Astrocyte (in vitro differentiated cells and primary cell): ENCODE measurements at regions not wholly inside any gene's neighbourhood (a gene's known extent, or its start where the extent isn't known, plus 50 kb on each side); places are given as distances from the start of the nearest gene placed in this dataset.
"Not testable (repeated sequence)": the region's sequence is repeated elsewhere in the genome, so short reads cannot be mapped to it uniquely, and the experiment has no call there.

ENCODE experiments used
- EZH2 ChIP-seq: IDR thresholded peaks from 2 replicates; pipeline ENCODE4 v1.6.1; 2012; ENCODE audit warnings: mild to moderate bottlenecking, low read length, inconsistent platforms; ENCODE audit not compliant: insufficient read depth
- TF ChIP-seq, protein P1 (sequence below): IDR thresholded peaks from 2 replicates; pipeline ENCODE4 v1.5.1; 2011; ENCODE audit warnings: low read depth, mild to moderate bottlenecking, inconsistent platforms, low read length, moderate library complexity; ENCODE audit not compliant: insufficient read depth

DNA sequence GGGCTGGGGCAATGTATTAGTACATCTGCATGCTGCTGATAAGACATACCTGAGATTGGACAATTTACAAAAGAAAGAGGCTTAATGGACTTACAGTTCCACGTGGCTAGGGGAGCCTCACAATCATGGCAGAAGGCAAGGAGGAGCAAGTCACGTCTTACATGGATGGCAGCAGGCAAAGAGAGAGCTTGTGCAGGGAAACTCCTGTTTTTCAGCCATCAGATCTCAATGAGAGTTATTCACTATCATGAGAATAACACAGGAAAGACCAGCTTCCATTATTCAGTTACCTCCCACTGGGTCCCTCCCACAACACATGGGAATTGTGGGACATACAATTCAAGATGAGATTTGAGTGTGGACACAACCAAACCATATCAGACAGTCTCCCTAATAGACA is 504.2 kb upstream of the FANCL start:
- TF ChIP-seq, protein P1, sequence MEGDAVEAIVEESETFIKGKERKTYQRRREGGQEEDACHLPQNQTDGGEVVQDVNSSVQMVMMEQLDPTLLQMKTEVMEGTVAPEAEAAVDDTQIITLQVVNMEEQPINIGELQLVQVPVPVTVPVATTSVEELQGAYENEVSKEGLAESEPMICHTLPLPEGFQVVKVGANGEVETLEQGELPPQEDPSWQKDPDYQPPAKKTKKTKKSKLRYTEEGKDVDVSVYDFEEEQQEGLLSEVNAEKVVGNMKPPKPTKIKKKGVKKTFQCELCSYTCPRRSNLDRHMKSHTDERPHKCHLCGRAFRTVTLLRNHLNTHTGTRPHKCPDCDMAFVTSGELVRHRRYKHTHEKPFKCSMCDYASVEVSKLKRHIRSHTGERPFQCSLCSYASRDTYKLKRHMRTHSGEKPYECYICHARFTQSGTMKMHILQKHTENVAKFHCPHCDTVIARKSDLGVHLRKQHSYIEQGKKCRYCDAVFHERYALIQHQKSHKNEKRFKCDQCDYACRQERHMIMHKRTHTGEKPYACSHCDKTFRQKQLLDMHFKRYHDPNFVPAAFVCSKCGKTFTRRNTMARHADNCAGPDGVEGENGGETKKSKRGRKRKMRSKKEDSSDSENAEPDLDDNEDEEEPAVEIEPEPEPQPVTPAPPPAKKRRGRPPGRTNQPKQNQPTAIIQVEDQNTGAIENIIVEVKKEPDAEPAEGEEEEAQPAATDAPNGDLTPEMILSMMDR, result not testable (repeated sequence)
- TF ChIP-seq EZH2, result not testable (repeated sequence)
